ENCODE measurements at regions not wholly inside any gene's neighbourhood (a gene's known extent, or its start where the extent isn't known, plus 50 kb on each side); places are given as distances from the start of the nearest gene placed in this dataset.
"Not testable (repeated sequence)": the region's sequence is repeated elsewhere in the genome, so short reads cannot be mapped to it uniquely, and the experiment has no call there.

DNA sequence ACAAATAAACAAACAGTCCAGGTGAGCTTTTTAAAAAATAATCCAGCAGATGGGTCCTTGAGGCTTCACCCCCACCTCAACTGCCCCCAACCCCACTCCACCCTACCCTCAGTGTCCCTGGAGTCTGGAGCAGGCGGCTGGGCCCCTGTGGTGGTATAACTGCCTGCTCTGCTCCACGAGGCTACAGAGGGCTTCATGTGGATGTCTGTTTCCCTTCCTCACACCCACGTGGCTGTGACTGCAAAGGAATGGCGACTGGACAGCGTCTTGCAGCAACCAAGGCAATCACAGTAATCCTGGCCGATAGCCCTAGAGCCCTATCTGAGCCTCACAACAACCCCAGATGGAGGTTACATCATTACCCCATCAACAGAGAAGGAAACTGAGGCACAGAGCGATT lies 76.5 kb downstream of the SLC2A10 start:
- DNase-seq (no peak), ATAC-seq (no peak)
- intact Hi-C loops (cut with DNase I): no loop called here
- no peaks in the 10 kb centered on the region for H3K36me3 ChIP-seq
- H3K27me3 ChIP-seq: peaks cover 0 to 20% (median 0%) of the 10 kb centered on the region in 9 donors
- H3K4me1 ChIP-seq: no peaks in the 10 kb centered on the region
- no peak overlapping the region for H3K4me3 ChIP-seq
- no peak for TF ChIP-seq POLR2A (IDR thresholded peaks at IDR 0.05)
- TF ChIP-seq, protein P1, sequence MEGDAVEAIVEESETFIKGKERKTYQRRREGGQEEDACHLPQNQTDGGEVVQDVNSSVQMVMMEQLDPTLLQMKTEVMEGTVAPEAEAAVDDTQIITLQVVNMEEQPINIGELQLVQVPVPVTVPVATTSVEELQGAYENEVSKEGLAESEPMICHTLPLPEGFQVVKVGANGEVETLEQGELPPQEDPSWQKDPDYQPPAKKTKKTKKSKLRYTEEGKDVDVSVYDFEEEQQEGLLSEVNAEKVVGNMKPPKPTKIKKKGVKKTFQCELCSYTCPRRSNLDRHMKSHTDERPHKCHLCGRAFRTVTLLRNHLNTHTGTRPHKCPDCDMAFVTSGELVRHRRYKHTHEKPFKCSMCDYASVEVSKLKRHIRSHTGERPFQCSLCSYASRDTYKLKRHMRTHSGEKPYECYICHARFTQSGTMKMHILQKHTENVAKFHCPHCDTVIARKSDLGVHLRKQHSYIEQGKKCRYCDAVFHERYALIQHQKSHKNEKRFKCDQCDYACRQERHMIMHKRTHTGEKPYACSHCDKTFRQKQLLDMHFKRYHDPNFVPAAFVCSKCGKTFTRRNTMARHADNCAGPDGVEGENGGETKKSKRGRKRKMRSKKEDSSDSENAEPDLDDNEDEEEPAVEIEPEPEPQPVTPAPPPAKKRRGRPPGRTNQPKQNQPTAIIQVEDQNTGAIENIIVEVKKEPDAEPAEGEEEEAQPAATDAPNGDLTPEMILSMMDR (IDR thresholded peaks at IDR 0.05): no peak
- H3K27ac ChIP-seq: no peak overlapping the region
- H3K9me3 ChIP-seq: no peaks in the 10 kb centered on the region
- WGBS, 4 donors: 52 to 66% (median 56%) methylated on average over 5 to 7 of the region's 7 CpGs

DNA sequence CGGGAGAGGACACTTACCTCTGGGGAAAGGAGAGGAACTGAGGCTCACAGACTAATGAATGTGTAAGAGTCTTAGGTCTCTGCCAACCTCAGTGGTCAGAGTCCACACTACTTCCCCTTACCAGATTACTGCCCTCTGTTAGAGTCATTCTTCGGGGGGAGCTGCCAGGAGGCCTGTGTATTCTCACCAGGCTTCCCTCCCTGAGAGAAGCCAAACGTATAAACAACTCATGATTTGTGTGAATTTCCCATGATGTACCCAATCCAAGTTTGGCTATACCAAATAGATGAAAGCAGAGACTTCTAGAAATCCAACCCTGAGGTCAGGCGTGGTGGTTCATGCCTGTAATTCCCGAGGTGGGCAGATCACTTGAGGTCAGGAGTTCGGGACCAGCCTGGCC lies 77.1 kb downstream of the SLC2A10 start:
- no peak overlapping the region for H3K4me3 ChIP-seq
- no peak for ATAC-seq
- TF ChIP-seq POLR2A (IDR thresholded peaks at IDR 0.05): no peak
- TF ChIP-seq, protein P1 (IDR thresholded peaks at IDR 0.05): no peak
- no peaks in the 10 kb centered on the region for H3K9me3 ChIP-seq
- no peaks in the 10 kb centered on the region for H3K36me3 ChIP-seq
- H3K4me1 ChIP-seq: no peaks in the 10 kb centered on the region
- DNase-seq: no peak
- H3K27ac ChIP-seq: no peak overlapping the region
- peaks cover 0 to 18% (median 0%) of the 10 kb centered on the region in 9 donors for H3K27me3 ChIP-seq
- intact Hi-C loops (cut with DNase I): no loop called here
- WGBS, 4 donors: 70 to 82% (median 81%) methylated on average over 6 of the region's 6 CpGs

DNA sequence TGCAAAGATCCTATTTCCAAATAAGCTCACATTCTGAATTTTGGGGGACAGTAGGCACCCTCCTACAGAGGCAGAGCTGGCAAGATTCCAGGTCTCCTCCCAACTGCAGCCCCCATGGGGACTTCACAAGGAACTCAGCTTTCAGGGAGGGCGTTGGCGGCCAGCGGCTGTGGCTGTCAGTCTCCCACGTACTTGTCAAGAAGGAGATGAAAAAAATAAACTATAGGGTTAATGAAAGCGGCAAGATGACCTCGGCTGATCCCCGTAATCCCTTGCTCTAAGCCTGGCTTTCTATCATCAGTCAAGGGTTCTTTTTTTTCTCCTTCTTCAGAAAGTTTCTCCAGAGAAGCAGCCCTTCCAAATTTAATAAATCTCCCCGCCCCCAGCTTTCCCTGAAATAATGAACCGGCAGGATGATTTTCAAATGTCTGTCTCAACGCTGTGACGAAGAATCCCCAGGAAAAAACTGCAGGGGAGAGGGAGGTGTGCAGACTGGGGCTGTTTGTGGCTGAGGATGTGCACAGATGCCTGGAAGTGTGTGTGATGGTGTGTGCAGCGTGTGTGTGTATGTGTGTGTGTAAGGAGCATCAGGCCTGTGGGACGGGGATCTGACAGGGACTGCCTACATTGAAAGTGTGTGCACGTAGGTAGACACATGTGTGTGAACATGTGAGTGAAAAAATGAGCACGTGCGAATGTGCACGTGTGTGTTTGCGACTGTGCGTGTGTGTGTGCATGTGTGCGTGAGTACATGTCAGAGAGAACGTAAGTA lies 78.7 kb downstream of the SLC2A10 start:
- ATAC-seq (no peak), DNase-seq (no peak)
- intact Hi-C loops (cut with DNase I): no loop called here
- Histone ChIP-seq H3K36me3 (no peaks in the 10 kb centered on the region), H3K27me3 (peaks cover 0 to 29% (median 0%) of the 10 kb centered on the region in 9 donors), H3K9me3 (no peaks in the 10 kb centered on the region), H3K4me1 (no peaks in the 10 kb centered on the region), H3K4me3 (no peak overlapping the region), H3K27ac (no peak overlapping the region)
- no peak for TF ChIP-seq POLR2A (IDR thresholded peaks at IDR 0.05)
- TF ChIP-seq, protein P1 (IDR thresholded peaks at IDR 0.05): no peak
- WGBS, 4 donors: 54 to 65% (median 62%) methylated on average over 21 of the region's 21 CpGs

DNA sequence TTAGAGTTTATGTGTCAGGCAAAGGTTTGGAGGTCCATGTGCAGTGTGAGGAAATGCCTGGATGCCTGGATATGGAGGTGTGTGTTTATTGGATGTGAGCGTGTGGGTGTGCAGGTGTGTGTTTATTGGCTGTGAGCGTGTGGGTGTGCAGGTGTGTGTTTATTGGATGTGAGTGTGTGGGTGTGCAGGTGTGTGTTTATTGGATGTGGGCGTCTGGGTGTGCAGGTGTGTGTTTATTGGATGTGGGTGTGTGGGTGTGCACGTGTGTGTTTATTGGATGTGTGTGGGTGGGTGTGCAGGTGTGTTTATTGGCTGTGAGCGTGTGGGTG lies 79.3 kb downstream of the SLC2A10 start:
- intact Hi-C loops (cut with DNase I); H3K4me3 ChIP-seq; H3K9me3 ChIP-seq; H3K36me3 ChIP-seq; H3K4me1 ChIP-seq; DNase-seq; H3K27ac ChIP-seq; ATAC-seq: not testable (repeated sequence)
- H3K27me3 ChIP-seq: peaks cover 0 to 29% (median 0%) of the 10 kb centered on the region in 9 donors
- WGBS, 4 donors: 73 to 89% (median 81%) methylated on average over 5 of the region's 5 CpGs
